ENCODE measurements at regions not wholly inside any gene's neighbourhood (a gene's known extent, or its start where the extent isn't known, plus 50 kb on each side); places are given as distances from the start of the nearest gene placed in this dataset.

GRCh38 chr15:92839696-92840095, 60.4 kb upstream of the CHD2 start (continued):
- TF ChIP-seq, protein P1, sequence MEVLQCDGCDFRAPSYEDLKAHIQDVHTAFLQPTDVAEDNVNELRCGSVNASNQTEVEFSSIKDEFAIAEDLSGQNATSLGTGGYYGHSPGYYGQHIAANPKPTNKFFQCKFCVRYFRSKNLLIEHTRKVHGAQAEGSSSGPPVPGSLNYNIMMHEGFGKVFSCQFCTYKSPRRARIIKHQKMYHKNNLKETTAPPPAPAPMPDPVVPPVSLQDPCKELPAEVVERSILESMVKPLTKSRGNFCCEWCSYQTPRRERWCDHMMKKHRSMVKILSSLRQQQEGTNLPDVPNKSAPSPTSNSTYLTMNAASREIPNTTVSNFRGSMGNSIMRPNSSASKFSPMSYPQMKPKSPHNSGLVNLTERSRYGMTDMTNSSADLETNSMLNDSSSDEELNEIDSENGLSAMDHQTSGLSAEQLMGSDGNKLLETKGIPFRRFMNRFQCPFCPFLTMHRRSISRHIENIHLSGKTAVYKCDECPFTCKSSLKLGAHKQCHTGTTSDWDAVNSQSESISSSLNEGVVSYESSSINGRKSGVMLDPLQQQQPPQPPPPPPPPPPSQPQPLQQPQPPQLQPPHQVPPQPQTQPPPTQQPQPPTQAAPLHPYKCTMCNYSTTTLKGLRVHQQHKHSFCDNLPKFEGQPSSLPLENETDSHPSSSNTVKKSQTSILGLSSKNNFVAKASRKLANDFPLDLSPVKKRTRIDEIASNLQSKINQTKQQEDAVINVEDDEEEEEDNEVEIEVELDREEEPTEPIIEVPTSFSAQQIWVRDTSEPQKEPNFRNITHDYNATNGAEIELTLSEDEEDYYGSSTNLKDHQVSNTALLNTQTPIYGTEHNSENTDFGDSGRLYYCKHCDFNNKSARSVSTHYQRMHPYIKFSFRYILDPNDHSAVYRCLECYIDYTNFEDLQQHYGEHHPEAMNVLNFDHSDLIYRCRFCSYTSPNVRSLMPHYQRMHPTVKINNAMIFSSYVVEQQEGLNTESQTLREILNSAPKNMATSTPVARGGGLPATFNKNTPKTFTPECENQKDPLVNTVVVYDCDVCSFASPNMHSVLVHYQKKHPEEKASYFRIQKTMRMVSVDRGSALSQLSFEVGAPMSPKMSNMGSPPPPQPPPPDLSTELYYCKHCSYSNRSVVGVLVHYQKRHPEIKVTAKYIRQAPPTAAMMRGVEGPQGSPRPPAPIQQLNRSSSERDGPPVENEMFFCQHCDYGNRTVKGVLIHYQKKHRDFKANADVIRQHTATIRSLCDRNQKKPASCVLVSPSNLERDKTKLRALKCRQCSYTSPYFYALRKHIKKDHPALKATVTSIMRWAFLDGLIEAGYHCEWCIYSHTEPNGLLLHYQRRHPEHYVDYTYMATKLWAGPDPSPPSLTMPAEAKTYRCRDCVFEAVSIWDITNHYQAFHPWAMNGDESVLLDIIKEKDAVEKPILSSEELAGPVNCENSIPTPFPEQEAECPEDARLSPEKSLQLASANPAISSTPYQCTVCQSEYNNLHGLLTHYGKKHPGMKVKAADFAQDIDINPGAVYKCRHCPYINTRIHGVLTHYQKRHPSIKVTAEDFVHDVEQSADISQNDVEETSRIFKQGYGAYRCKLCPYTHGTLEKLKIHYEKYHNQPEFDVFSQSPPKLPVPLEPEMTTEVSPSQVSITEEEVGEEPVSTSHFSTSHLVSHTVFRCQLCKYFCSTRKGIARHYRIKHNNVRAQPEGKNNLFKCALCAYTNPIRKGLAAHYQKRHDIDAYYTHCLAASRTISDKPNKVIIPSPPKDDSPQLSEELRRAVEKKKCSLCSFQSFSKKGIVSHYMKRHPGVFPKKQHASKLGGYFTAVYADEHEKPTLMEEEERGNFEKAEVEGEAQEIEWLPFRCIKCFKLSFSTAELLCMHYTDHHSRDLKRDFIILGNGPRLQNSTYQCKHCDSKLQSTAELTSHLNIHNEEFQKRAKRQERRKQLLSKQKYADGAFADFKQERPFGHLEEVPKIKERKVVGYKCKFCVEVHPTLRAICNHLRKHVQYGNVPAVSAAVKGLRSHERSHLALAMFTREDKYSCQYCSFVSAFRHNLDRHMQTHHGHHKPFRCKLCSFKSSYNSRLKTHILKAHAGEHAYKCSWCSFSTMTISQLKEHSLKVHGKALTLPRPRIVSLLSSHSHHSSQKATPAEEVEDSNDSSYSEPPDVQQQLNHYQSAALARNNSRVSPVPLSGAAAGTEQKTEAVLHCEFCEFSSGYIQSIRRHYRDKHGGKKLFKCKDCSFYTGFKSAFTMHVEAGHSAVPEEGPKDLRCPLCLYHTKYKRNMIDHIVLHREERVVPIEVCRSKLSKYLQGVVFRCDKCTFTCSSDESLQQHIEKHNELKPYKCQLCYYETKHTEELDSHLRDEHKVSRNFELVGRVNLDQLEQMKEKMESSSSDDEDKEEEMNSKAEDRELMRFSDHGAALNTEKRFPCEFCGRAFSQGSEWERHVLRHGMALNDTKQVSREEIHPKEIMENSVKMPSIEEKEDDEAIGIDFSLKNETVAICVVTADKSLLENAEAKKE (CRISPR knock-in tag; IDR thresholded peaks at IDR 0.05) = no peak
- TF ChIP-seq EZH2 (IDR thresholded peaks at IDR 0.05; ENCODE audit: low read depth, unreplicated experiment) = no peak
- TF ChIP-seq STAT1 (IDR thresholded peaks at IDR 0.05; ENCODE audit: unreplicated experiment) = no peak
- TF ChIP-seq, protein P2, sequence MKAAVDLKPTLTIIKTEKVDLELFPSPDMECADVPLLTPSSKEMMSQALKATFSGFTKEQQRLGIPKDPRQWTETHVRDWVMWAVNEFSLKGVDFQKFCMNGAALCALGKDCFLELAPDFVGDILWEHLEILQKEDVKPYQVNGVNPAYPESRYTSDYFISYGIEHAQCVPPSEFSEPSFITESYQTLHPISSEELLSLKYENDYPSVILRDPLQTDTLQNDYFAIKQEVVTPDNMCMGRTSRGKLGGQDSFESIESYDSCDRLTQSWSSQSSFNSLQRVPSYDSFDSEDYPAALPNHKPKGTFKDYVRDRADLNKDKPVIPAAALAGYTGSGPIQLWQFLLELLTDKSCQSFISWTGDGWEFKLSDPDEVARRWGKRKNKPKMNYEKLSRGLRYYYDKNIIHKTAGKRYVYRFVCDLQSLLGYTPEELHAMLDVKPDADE (IDR thresholded peaks at IDR 0.05) = no peak
- TF ChIP-seq CTCF (conservative IDR thresholded peaks at IDR 0.05; ENCODE audit: low read depth in 2 of 2) = no peak

DNA sequence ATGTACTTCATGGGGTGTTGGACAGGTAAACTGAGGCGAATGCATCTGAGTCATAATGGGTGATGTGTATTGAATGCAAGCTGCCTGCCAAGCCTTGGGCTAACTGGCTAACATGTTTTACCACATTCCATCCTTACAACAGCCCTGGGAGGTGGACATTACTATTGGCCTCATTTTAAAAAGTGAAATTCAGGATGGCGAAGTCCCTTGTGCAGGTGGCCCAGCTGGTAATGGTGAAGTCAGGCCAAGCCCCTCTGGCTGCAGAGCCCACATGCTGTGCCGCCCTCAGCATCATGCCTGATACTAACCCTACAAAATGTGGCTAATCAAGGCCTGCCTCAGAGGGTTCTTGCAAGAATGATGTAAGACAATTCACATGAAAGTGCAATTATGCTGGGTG, 60.0 kb upstream of the CHD2 start:
- no peaks in the 10 kb centered on the region for H3K9me2 ChIP-seq (ENCODE audit: insufficient read depth)
- no peak overlapping the region for H3K4me2 ChIP-seq
- Mint-ChIP-seq H3K27me3 (ENCODE audit: insufficient read depth, low read depth, poor library complexity) (peaks cover 11% of the 10 kb centered on the region), H3K9me3 (no peaks in the 10 kb centered on the region), H3K27ac (no peak overlapping the region), H3K36me3 (ENCODE audit: low read depth) (no peaks in the 10 kb centered on the region), H3K4me1 (peaks cover 20% of the 10 kb centered on the region), H3K4me3 (no peak overlapping the region)
- DNase-seq (ENCODE audit: low spot score) (no peak), ATAC-seq (no peak)
- H3F3A ChIP-seq (replicated peaks; ENCODE audit: low read depth) = 0 out of 2 replicates have a peak, but pooled peaks cover 3% of the 10 kb centered on the region
- no peak overlapping the region for H3K4me3 ChIP-seq
- H3K27me3 ChIP-seq (ENCODE audit: insufficient read depth) = no peaks in the 10 kb centered on the region
- no peaks in the 10 kb centered on the region for H4K20me1 ChIP-seq (replicated peaks; ENCODE audit: insufficient read depth)
- H3K36me3 ChIP-seq (ENCODE audit: insufficient read depth) = no peaks in the 10 kb centered on the region
- H3K79me2 ChIP-seq (replicated peaks; ENCODE audit: insufficient read depth) = no peaks in the 10 kb centered on the region
- no peak overlapping the region; the same call in 1 of the 2 replicates for H2AFZ ChIP-seq
- peaks cover 5% of the 10 kb centered on the region for H3K4me1 ChIP-seq (ENCODE audit: insufficient read depth)
- no peak overlapping the region for H3K27ac ChIP-seq (ENCODE audit: low read depth)
- TF ChIP-seq NANOG (IDR thresholded peaks at IDR 0.05; ENCODE audit: borderline replicate concordance) = no peak
- TF ChIP-seq ZNF331 (CRISPR knock-in tag; IDR thresholded peaks at IDR 0.05; ENCODE audit: low read depth) = no peak
- no peak for TF ChIP-seq POLR2AphosphoS5 (IDR thresholded peaks at IDR 0.05; ENCODE audit: low read depth)
- TF ChIP-seq STAT1 (IDR thresholded peaks at IDR 0.05; ENCODE audit: unreplicated experiment) = no peak
- no peak for TF ChIP-seq CTCF (conservative IDR thresholded peaks at IDR 0.05; ENCODE audit: low read depth in 2 of 2)

Data from GM23338 (cell line).